ENCODE measurements at regions not wholly inside any gene's neighbourhood (a gene's known extent, or its start where the extent isn't known, plus 50 kb on each side); places are given as distances from the start of the nearest gene placed in this dataset.

DNA sequence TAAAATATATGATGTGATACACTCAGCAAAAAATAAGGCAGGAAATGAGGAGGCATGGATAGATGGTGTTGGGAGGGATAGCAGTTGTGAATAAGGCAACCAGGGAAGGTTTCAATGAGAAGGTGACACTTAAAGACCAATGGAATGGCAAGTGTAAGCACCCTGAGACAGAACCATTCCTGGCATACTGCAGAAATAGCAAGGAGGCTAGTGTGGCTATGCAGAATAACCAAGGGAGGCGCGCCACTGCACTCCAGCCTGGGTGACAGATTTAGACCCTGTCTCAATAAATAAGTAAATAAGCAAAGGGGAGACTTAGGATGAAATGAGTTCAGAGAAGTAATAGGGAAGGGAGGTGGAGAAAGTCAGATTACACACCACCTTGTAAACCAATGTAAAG, 113.9 kb downstream of the TOMM20 start:
- Histone ChIP-seq H3K36me3 (ENCODE audit: control insufficient read depth, insufficient read depth, low read length) (no peaks in the 10 kb centered on the region), H3K27me3 (ENCODE audit: control insufficient read depth, insufficient read depth, low read length) (no peaks in the 10 kb centered on the region), H3K4me3 (ENCODE audit: low read depth, low read length) (no peak overlapping the region)
- no peak for DNase-seq (ENCODE audit: low read depth)
- POLR2A ChIA-PET = no interaction called here
- TF ChIP-seq, protein P1, sequence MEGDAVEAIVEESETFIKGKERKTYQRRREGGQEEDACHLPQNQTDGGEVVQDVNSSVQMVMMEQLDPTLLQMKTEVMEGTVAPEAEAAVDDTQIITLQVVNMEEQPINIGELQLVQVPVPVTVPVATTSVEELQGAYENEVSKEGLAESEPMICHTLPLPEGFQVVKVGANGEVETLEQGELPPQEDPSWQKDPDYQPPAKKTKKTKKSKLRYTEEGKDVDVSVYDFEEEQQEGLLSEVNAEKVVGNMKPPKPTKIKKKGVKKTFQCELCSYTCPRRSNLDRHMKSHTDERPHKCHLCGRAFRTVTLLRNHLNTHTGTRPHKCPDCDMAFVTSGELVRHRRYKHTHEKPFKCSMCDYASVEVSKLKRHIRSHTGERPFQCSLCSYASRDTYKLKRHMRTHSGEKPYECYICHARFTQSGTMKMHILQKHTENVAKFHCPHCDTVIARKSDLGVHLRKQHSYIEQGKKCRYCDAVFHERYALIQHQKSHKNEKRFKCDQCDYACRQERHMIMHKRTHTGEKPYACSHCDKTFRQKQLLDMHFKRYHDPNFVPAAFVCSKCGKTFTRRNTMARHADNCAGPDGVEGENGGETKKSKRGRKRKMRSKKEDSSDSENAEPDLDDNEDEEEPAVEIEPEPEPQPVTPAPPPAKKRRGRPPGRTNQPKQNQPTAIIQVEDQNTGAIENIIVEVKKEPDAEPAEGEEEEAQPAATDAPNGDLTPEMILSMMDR (IDR thresholded peaks at IDR 0.05; ENCODE audit: insufficient read depth, low read depth, low read length) = no peak
- CTCF ChIA-PET = no interaction called here

DNA sequence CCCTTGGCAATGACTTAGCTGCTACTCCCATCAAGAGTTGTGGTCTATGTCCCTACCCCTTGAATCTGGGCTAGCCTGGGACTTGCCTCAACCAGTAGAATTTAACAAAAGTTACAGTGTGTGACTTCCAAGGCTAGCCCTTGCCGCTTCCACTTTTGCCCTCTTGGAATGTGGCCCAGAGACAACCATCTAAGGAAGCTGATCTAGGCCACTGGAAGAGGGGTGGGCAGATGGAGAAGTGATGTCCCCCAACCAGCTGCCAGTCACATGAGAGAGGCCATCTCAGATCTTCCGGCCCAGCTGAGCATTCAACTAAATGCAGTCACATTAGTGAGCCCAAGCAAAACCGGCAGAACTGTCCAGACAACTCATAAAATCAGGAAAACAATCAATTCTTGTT, 115.1 kb downstream of the TOMM20 start:
- ChIA-PET POLR2A (no interaction called here), CTCF (no interaction called here)
- Histone ChIP-seq H3K36me3 (ENCODE audit: control insufficient read depth, insufficient read depth, low read length) (no peaks in the 10 kb centered on the region), H3K4me3 (ENCODE audit: low read depth, low read length) (no peak overlapping the region), H3K27me3 (ENCODE audit: control insufficient read depth, insufficient read depth, low read length) (no peaks in the 10 kb centered on the region)
- DNase-seq (ENCODE audit: low read depth) = no peak
- TF ChIP-seq, protein P1 (IDR thresholded peaks at IDR 0.05; ENCODE audit: insufficient read depth, low read depth, low read length) = no peak

DNA sequence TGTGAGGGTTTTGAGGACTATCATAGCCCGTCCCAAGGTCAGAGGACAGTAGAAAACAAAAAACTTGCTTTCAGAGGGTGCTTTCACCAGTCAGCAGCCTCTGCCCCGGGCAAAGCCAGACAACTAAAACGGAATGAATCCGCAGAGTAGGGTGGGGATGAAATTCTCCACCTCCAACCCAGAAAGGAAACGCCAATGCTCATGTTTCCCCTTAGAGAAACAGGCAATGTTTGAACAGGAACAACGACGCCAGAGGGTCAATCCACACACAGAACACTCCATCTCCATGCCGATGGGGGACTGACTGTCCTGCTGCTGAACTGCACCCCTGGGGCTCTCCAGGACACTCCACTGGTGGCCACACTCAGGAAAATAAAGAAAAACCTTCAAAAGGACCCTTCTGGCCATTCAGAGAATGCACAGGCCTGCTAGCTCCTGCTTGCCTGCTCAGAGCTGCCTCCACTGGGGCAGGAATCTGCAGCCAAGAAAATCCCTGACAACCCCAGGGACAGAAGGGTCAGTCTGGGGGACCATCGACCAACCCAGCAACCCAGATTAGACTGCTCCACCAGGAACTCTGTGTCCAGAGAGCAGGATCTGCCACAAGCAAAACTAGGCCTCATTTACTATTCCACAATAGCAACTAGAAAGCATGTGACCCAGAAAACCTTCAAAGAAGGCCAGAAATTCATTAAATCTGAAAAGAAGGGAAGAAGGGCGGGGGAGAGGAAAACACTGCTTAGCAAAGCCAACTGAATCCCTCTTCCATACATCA, 116.0 kb downstream of the TOMM20 start:
- Histone ChIP-seq H3K4me3 (ENCODE audit: low read depth, low read length) (no peak overlapping the region), H3K36me3 (ENCODE audit: control insufficient read depth, insufficient read depth, low read length) (no peaks in the 10 kb centered on the region), H3K27me3 (ENCODE audit: control insufficient read depth, insufficient read depth, low read length) (no peaks in the 10 kb centered on the region)
- POLR2A ChIA-PET = interaction anchor here (1.1 kb wide), 1 partner anchor 399 kb away, joined by 3 read pairs; no protein-coding TSS in a partner anchor
- TF ChIP-seq, protein P1 (IDR thresholded peaks at IDR 0.05; ENCODE audit: insufficient read depth, low read depth, low read length) = no peak
- CTCF ChIA-PET = no interaction called here
- no peak for DNase-seq (ENCODE audit: low read depth)

DNA sequence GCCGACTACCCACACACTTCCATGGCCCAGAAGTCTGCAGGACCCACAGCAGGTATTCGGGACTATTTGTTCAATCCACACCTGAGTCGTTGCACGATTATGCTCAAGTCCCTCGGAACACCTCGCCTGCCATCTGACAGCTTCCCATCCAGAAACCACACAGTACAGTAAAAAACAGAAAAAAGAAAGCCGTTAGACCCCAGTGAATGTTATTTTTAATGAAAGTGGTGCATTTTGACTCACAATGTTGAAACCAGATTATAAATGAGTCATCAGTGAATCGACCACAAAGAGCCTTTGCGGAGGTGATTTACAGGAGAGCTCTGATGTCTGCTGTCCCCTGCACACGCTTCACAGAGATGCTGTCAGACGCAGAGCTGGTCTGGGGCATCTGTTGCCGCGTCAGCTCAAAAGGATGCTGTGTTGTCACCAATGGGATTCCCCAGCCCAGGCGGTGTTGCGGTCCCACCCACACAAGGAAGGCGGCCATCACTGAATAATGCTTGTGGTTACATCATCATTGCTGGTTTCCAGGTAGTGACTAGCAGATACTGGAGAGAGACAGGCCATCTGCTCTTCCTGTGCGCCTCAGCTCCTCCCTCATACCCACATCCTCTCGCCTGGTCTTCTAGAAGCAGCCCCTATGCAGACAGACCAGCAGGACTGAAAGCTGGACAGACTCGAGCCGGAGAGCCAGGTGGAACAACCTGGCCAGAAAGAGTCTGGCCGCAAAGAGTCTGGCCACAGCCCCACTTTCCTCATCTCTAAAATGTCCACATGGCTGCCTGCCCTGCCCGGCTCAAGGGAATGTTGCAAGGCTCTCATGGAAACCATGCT, 116.8 kb downstream of the TOMM20 start:
- ChIA-PET POLR2A (interaction anchor here (1.1 kb wide), 1 partner anchor 399 kb away, joined by 3 read pairs; no protein-coding TSS in a partner anchor), CTCF (no interaction called here)
- Histone ChIP-seq H3K27me3 (ENCODE audit: control insufficient read depth, insufficient read depth, low read length) (no peaks in the 10 kb centered on the region), H3K4me3 (ENCODE audit: low read depth, low read length) (no peak overlapping the region), H3K36me3 (ENCODE audit: control insufficient read depth, insufficient read depth, low read length) (no peaks in the 10 kb centered on the region)
- TF ChIP-seq, protein P1 (IDR thresholded peaks at IDR 0.05; ENCODE audit: insufficient read depth, low read depth, low read length) = no peak
- DNase-seq (ENCODE audit: low read depth) = peak; percentile 99

DNA sequence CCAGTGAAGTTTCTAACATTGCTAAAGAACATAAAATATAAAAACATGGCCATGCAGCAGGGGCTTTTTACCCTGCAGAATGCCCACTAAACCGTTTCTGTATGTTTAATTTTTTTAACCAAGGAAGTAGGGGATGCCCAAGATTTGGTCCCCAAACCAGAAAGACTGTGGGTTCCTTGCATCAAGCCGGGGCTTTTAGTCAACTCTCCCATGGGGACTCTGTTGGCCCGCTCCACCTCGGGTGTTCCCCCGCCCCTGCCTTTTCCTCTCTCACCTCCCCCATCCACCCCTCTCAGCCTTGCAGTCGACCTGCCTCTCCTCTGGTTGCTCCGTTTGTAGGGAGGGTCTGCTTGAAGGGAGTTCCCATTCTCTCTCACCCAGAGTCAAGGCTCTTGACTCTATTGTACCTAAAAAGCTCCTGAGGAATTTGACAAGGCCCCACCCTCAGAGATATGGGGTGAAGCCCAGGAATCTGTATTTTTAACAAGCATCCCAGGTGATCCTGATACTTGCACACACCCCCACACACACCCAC, 117.5 kb downstream of the TOMM20 start:
- no peak overlapping the region for H3K4me3 ChIP-seq (ENCODE audit: low read depth, low read length)
- CTCF ChIA-PET = no interaction called here
- POLR2A ChIA-PET = interaction anchor here (1.1 kb wide), 1 partner anchor 398 kb away, joined by 3 read pairs; no protein-coding TSS in a partner anchor
- no peak for DNase-seq (ENCODE audit: low read depth)
- no peaks in the 10 kb centered on the region for H3K27me3 ChIP-seq (ENCODE audit: control insufficient read depth, insufficient read depth, low read length)
- TF ChIP-seq, protein P1 (IDR thresholded peaks at IDR 0.05; ENCODE audit: insufficient read depth, low read depth, low read length) = no peak
- no peaks in the 10 kb centered on the region for H3K36me3 ChIP-seq (ENCODE audit: control insufficient read depth, insufficient read depth, low read length)

Measured in BJ (cell line).